Epithelial cell of proximal tubule (primary cell): ENCODE measurements at regions not wholly inside any gene's neighbourhood (a gene's known extent, or its start where the extent isn't known, plus 50 kb on each side); places are given as distances from the start of the nearest gene placed in this dataset.
"Not testable (repeated sequence)": the region's sequence is repeated elsewhere in the genome, so short reads cannot be mapped to it uniquely, and the experiment has no call there.

Source experiments
- DNase-seq: peaks from one replicate; pipeline ENCODE4 v3.0.0-alpha.2; 2011; ENCODE audit warnings: low read depth
- H3K4me3 ChIP-seq: 2 replicates; pipeline ENCODE4 v1.5.1; 2011; ENCODE audit warnings: low read depth, mild to moderate bottlenecking, low read length
- TF ChIP-seq, protein P1 (sequence below): conservative IDR thresholded peaks from 2 replicates; pipeline ENCODE4 v1.5.1; 2012; ENCODE audit warnings: low read depth, mild to moderate bottlenecking, low read length

DNA sequence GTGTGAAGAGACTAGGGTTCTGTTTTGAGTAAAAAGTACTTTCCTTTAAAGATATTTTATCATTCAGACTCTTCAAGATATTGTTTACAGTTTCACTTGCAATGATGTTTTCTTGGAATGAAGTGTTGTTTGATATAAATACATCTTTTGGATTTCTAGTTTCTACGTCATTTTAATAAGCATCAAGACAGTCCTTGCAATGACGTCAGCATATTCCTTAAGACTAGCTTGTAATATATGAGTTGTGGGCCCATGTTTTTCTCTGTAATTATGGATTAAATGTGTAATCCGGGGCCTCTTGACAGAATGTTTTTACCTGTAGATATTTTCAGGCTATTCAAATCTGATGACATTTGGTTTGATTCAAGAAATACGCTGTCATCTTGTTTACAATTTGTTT, 66.1 kb downstream of the RBMX2 start:
- TF ChIP-seq, protein P1, sequence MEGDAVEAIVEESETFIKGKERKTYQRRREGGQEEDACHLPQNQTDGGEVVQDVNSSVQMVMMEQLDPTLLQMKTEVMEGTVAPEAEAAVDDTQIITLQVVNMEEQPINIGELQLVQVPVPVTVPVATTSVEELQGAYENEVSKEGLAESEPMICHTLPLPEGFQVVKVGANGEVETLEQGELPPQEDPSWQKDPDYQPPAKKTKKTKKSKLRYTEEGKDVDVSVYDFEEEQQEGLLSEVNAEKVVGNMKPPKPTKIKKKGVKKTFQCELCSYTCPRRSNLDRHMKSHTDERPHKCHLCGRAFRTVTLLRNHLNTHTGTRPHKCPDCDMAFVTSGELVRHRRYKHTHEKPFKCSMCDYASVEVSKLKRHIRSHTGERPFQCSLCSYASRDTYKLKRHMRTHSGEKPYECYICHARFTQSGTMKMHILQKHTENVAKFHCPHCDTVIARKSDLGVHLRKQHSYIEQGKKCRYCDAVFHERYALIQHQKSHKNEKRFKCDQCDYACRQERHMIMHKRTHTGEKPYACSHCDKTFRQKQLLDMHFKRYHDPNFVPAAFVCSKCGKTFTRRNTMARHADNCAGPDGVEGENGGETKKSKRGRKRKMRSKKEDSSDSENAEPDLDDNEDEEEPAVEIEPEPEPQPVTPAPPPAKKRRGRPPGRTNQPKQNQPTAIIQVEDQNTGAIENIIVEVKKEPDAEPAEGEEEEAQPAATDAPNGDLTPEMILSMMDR = no peak
- no peak overlapping the region for H3K4me3 ChIP-seq
- no peak for DNase-seq

DNA sequence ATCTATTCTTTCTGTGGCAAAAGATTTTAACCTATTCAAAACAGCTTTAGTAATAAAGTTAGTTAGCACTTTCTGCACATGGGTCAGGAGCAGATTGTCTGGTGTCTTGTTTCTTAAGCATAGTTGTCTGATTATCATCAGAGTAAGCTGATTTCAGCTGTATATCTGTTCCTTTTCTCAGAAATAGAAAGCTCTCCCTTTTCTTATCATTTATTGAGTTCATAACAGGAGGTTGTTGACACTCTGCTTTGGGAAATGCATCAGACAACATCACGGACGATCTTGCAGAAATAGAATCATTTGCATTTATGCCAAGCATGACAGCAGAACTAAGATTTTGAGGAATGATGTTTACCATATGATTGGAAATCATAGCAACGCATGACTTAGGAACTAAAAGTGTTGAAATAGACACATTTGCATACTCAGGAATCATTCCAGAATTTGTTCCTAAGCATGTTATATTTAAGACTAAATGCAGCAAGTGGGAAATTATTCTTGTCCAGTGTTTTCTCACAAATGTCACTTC, 66.7 kb downstream of the RBMX2 start:
- no peak overlapping the region for H3K4me3 ChIP-seq
- DNase-seq = no peak
- TF ChIP-seq, protein P1 = no peak

DNA sequence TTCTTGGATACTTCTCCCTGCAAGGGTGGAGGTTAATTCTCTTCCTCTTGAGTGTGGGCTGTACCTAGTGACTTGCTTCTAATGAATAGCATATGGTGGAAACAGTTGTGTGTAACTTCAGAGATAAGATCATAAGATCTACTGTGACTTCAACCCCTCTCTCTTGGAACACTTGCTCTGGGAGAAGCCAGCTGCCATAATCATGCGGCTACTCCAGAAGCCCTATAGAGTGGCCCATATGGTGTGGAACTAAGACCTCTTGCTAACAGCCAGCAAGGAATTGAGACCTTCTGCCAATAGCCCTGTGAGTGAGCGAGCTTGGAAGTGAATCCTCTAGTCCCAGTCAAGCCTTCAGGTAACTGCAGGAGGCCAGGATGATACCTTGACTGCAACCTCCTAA, 81.1 kb downstream of the RBMX2 start:
- H3K4me3 ChIP-seq = no peak overlapping the region
- TF ChIP-seq, protein P1 = no peak
- no peak for DNase-seq

DNA sequence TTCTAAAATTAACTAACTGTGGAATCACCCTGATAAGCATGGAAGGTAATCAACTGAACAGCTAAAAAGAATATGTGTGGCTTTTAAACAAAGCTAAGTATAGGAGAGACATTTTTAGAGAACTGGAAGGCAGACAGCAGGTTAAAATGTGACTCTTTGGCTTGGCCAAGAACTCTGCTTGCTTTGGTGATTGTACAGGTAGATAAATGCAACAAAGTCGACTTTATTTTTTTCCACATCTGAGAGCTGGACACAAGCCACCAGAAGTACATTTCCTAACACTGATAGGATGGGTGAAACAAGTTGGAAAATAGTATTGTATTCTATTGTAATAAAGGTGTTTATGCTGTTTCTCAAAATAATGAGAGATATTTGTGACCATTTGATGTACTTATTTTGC, 84.1 kb downstream of the RBMX2 start:
- TF ChIP-seq, protein P1 = no peak
- no peak for DNase-seq
- no peak overlapping the region for H3K4me3 ChIP-seq

DNA sequence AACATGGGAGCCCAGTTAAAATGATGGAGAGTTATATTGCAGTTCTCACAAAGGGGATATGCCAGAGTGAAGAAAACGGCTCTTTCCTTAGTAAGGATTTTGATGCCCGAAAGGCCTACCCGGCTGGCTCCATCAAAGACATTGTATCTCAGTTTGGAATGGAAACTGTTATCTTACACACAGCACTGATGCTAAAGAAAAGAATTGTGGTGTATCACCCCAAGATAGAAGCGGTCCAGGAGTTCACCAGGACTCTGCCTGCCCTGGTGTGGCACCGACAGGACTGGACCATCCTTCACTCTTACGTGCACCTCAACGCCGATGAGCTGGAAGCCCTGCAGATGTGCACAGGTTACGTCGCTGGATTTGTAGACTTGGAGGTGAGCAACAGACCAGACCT, 93.7 kb downstream of the RBMX2 start:
- DNase-seq, H3K4me3 ChIP-seq: not testable (repeated sequence)

DNA sequence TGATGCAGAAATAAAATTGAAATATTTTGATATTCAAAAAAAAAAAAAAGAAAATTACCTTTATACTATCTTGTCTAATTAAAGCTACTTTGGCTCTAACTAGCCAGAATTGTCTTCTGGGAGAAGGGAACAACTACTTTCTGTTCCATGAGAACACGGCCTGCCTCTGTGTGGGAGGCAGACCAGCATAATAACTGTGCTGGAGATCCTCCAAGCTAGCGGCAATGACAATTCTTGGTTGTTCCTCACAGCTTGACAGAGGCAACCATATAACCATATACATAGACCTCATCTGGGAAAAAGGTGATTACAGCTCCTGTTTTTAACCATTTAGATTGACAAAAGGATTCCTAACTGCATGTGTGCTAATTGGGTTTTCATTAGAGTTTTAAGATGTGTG, 95.7 kb downstream of the RBMX2 start:
- TF ChIP-seq, protein P1 = no peak
- H3K4me3 ChIP-seq = no peak overlapping the region
- no peak for DNase-seq

DNA sequence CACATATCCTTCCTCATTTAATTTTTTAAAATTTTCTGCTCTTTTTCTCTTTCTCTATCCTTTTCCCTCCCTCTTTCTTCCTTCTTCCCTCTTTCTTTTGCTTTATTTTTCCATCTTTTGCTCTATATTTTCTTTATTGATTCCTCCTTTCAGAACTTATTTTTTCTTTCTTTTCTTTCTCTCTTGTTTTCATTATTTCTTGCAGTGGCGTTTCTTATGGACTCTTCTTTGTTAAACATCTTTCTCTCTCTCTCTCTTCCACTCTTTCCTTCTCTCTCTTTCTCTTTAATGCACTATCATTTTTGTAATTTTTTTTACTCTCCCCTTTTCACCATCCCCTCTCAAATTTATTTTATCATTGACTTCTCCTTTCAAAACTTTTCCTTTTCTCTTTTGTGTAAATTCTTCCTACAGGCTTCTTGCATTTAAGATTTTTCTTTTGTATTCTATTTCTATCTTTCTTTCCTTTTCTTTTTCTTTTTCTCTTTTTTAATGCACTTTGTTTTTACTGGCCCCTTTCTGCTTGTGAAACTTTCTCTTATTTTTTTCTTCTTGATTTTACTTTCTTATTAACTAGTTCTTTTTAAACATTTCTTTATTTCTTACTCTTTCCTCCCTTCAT, 97.0 kb downstream of the RBMX2 start:
- DNase-seq = no peak
- TF ChIP-seq, protein P1 = no peak
- H3K4me3 ChIP-seq = no peak overlapping the region
